Liver (tissue), 8 donors: ENCODE measurements at regions not wholly inside any gene's neighbourhood (a gene's known extent, or its start where the extent isn't known, plus 50 kb on each side); places are given as distances from the start of the nearest gene placed in this dataset.

ENCODE experiments used
- DNase-seq: peaks from one replicate; pipeline ENCODE4 v3.0.0-alpha.2; 2017; ENCODE audit warnings: low spot score
- H3K27ac ChIP-seq, 2 donors: one replicate each; pipeline ENCODE4 v1.7.0; 2013; ENCODE audit warnings: inconsistent platforms in 2 of 2, low read length in 2 of 2, control low read depth in 1 of 2, low read depth in 1 of 2, mild to moderate bottlenecking in 1 of 2
- H3K27me3 ChIP-seq, 4 donors: one replicate each; pipeline versions ENCODE4 v1.6.1 to v1.7.0; 2013; ENCODE audit warnings: low read length in 3 of 4, inconsistent platforms in 1 of 4, mild to moderate bottlenecking in 1 of 4, moderate library complexity in 1 of 4; ENCODE audit not compliant: control insufficient read depth in 4 of 4, insufficient read depth in 4 of 4
- H3K36me3 ChIP-seq, 4 donors: one replicate each; pipeline versions ENCODE4 v1.6.1 to v1.7.0; 2013; ENCODE audit warnings: low read length in 3 of 4, mild to moderate bottlenecking in 3 of 4, low read depth in 1 of 4, moderate library complexity in 1 of 4; ENCODE audit not compliant: control insufficient read depth in 4 of 4, insufficient read depth in 3 of 4
- H3K4me1 ChIP-seq, 4 donors: one replicate each; pipeline versions ENCODE4 v1.6.1 to v1.7.0; 2013; ENCODE audit warnings: low read length in 3 of 4, mild to moderate bottlenecking in 3 of 4, moderate library complexity in 1 of 4; ENCODE audit not compliant: control insufficient read depth in 4 of 4, insufficient read depth in 4 of 4
- H3K4me3 ChIP-seq, 3 donors: one replicate each; pipeline versions ENCODE4 v1.6.1 to v1.7.0; 2013; ENCODE audit warnings: low read length in 3 of 3, control low read depth in 1 of 3, low read depth in 1 of 3, mild to moderate bottlenecking in 1 of 3
- H3K9ac ChIP-seq, 2 donors: one replicate each; pipeline ENCODE4 v1.7.0; 2013; ENCODE audit warnings: low read length in 2 of 2, mild to moderate bottlenecking in 2 of 2, moderate library complexity in 2 of 2, control low read depth in 1 of 2, low read depth in 1 of 2
- H3K9me3 ChIP-seq, 4 donors: one replicate each; pipeline versions ENCODE4 v1.6.1 to v1.7.0; 2013; ENCODE audit warnings: low read length in 3 of 4; ENCODE audit not compliant: control insufficient read depth in 4 of 4
- EGR1 ChIP-seq, 2 donors: IDR thresholded peaks; 2 replicates each; pipeline ENCODE4 v1.6.1; 2016 to 2018; ENCODE audit warnings: antibody characterized with exemption in 2 of 2, low read depth in 2 of 2
- FOXA2 ChIP-seq: IDR thresholded peaks from 2 replicates; pipeline ENCODE4 v1.6.1; 2016; ENCODE audit warnings: antibody characterized with exemption
- GABPA ChIP-seq, 2 donors: IDR thresholded peaks in 1 of 2; conservative IDR thresholded peaks in 1 of 2; 2 replicates each; pipeline ENCODE4 v1.6.1; 2016; ENCODE audit warnings: antibody characterized with exemption in 2 of 2, mild to moderate bottlenecking in 1 of 2, moderate library complexity in 1 of 2
- JUND ChIP-seq, 2 donors: IDR thresholded peaks; 2 replicates each; pipeline ENCODE4 v1.6.1; 2016; ENCODE audit warnings: antibody characterized with exemption in 2 of 2
- NR2F2 ChIP-seq: IDR thresholded peaks from 2 replicates; pipeline ENCODE4 v1.6.1; 2016; ENCODE audit warnings: antibody characterized with exemption
- RAD21 ChIP-seq, 2 donors: IDR thresholded peaks; 2 replicates each; pipeline ENCODE4 v1.6.1; 2016; ENCODE audit warnings: antibody characterized with exemption in 2 of 2, mild to moderate bottlenecking in 2 of 2
- RXRA ChIP-seq, 2 donors: IDR thresholded peaks; 2 replicates each; pipeline ENCODE4 v1.6.1; 2017 to 2018; ENCODE audit warnings: antibody characterized with exemption in 2 of 2, mild to moderate bottlenecking in 1 of 2
- SP1 ChIP-seq: IDR thresholded peaks from 2 replicates; pipeline ENCODE4 v1.6.1; 2018; ENCODE audit warnings: antibody characterized with exemption, mild to moderate bottlenecking
- TAF1 ChIP-seq: conservative IDR thresholded peaks from 2 replicates; pipeline ENCODE4 v1.6.1; 2016; ENCODE audit warnings: antibody characterized with exemption, mild to moderate bottlenecking
- YY1 ChIP-seq: IDR thresholded peaks from 2 replicates; pipeline ENCODE4 v1.6.1; 2016; ENCODE audit warnings: antibody characterized with exemption, mild to moderate bottlenecking
- WGBS: extraction: QIAGEN DNeasy Blood & Tissue Kit; methylation state at CpG from one replicate; pipeline ENCODE4 v1.1.7; 2013; 5-methylcytosine and 5-hydroxymethylcytosine counted together
- TF ChIP-seq, protein P1 (sequence below): IDR thresholded peaks from 2 replicates; pipeline ENCODE4 v1.6.1; 2016; ENCODE audit warnings: antibody characterized with exemption
- TF ChIP-seq, protein P2 (sequence below): fragments of 150-350 bp; IDR thresholded peaks from 2 replicates; pipeline ENCODE4 v1.5.1; 2017; ENCODE audit warnings: improper control_type of control experiment, low read depth, low read length; ENCODE audit not compliant: missing input control
- TF ChIP-seq, protein P3 (sequence below): IDR thresholded peaks from 2 replicates; pipeline ENCODE4 v1.6.1; 2016; ENCODE audit warnings: antibody characterized with exemption
- TF ChIP-seq, protein P4 (sequence below): IDR thresholded peaks from 2 replicates; pipeline ENCODE4 v1.6.1; 2016; ENCODE audit warnings: antibody characterized with exemption
- donor health status: healthy.
- donor health status: healthy.
- donor health status: healthy.
- donor health status: healthy.
- donor health status: healthy.

DNA sequence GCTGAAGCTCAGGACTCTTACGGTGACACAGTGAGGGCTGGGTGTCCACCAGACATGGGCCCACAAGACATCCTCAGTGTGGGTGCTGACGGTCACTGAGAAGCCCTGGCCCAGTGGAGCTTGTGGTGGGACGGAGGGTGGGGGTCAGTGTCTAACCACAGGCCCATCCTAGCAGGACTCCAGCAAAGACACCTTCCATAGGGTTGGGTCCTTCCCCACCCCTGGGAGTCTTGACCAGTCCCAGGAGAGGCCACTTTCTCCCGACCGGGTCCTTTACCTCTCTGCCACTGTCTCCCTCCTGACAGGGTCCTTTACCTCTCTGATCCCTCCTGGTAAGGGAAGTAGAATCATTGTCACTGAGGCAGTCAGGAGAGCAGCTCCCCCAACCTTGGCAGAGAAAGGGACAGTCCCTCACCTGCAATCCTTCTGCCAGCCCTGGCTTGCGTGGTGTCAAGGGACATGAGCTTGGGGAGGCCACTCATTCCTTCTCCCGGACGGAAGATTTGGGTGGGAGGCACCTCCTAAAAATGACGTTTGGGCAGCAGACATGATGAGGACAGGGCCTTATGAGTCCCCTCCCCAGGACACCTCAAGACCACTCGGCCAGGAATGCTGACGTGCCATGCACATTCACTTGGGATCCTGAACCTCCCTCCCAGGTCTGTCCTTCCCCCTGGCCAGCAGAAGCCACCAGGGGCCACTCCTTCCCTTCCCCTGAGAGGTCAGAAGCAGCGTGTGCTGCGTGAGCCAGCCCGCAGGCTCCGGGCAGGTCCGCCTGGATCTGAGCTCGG is 91.5 kb upstream of the FGF3 start (continued):
- TF ChIP-seq, protein P1, sequence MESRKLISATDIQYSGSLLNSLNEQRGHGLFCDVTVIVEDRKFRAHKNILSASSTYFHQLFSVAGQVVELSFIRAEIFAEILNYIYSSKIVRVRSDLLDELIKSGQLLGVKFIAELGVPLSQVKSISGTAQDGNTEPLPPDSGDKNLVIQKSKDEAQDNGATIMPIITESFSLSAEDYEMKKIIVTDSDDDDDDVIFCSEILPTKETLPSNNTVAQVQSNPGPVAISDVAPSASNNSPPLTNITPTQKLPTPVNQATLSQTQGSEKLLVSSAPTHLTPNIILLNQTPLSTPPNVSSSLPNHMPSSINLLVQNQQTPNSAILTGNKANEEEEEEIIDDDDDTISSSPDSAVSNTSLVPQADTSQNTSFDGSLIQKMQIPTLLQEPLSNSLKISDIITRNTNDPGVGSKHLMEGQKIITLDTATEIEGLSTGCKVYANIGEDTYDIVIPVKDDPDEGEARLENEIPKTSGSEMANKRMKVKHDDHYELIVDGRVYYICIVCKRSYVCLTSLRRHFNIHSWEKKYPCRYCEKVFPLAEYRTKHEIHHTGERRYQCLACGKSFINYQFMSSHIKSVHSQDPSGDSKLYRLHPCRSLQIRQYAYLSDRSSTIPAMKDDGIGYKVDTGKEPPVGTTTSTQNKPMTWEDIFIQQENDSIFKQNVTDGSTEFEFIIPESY: no peak

DNA sequence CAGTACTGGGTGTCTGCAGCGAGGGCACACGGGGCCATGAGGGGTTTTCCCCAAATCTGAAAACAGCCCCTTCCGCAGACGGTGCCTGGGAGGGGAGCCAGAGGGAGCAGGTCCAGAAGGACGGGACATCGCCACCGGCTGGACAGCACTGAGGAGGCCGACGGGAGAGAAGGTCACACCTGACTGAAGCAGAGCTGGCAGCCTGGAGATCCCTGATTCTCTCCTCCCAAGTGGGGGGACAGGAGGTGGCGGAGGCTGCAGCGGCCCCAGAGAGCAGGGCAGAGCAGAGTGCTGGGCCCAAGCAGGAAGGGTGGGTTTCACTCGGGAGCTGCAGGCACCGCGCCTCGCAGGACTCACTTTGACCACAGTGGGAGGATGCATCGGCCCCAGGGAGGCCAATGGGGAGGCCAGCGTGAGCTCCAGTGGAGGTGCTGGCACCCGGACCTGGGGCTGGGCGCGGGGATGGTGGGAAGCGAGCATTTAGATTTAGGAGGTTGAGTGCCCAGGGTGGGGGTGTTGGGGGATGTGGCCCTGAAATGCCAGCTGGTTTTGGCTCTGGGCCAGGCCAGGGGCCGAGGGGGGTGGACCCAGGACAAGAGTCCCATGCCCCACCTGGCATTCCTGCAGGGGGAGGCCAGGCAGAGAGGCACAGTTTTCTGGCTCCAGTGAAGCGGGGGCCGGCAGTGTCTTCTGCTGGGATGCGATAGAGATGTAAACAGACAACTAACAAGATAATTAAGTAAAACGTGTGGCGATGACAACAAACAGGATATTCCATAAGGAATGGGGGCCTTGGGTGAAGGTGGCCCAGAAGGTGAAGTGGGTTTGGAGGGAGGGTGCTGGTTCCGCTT is 92.3 kb upstream of the FGF3 start:
- 63% methylated on average over 28 of the region's 28 CpGs for WGBS
- Histone ChIP-seq H3K4me1 (peaks cover 5 to 32% (median 12%) of the 10 kb centered on the region in 4 donors), H3K36me3 (no peaks in the 10 kb centered on the region), H3K27ac (no peak overlapping the region), H3K9me3 (no peaks in the 10 kb centered on the region), H3K9ac (peak overlapping the region in 1 of 2 donors; percentile 31), H3K4me3 (no peak overlapping the region), H3K27me3 (no peaks in the 10 kb centered on the region)
- no peak for DNase-seq
- TF ChIP-seq, protein P2, sequence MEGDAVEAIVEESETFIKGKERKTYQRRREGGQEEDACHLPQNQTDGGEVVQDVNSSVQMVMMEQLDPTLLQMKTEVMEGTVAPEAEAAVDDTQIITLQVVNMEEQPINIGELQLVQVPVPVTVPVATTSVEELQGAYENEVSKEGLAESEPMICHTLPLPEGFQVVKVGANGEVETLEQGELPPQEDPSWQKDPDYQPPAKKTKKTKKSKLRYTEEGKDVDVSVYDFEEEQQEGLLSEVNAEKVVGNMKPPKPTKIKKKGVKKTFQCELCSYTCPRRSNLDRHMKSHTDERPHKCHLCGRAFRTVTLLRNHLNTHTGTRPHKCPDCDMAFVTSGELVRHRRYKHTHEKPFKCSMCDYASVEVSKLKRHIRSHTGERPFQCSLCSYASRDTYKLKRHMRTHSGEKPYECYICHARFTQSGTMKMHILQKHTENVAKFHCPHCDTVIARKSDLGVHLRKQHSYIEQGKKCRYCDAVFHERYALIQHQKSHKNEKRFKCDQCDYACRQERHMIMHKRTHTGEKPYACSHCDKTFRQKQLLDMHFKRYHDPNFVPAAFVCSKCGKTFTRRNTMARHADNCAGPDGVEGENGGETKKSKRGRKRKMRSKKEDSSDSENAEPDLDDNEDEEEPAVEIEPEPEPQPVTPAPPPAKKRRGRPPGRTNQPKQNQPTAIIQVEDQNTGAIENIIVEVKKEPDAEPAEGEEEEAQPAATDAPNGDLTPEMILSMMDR: no peak
- peak in 1 of 2 donors; percentile 7 for TF ChIP-seq RAD21 (IDR thresholded peaks at IDR 0.05)

DNA sequence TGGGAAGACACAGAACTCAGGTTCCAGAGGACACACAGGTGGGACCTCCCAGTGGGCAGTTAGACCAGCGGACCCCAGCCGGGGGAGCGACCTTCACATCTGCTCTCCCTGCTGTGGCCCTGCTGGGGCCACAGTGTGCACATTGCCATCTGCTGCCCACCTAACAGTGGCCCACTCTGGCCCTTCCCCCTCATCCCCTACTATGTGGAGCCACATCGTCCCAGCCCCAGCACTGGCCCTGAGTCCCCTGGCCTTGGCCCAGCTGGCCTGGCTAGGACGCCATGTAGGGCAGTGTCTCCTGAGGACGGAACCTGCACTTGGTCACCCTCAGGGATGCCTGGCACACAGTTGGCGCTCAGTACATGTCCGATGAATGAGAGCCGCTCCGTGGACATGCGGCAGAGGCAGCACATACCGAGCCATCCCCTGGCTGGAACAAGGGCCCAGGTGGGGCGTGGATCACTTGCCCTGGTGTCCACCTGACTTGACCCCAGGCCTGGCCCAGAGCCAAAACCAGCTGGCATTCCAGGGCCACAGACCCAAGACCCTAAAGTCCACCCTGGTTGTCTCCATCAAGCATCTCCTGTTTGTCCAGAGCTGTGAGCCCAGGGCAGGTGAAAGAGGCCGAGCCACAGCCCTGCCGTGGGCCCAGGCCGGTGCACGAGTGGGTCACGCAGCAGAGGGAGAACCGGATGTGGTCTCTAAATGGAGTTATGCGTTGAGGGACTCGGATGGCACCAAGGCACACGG is 93.1 kb upstream of the FGF3 start:
- WGBS: 84% methylated on average over 22 of the region's 22 CpGs
- Histone ChIP-seq H3K9ac (no peak overlapping the region), H3K4me3 (no peak overlapping the region), H3K27ac (no peak overlapping the region), H3K27me3 (no peaks in the 10 kb centered on the region), H3K4me1 (peaks cover 5 to 37% (median 12%) of the 10 kb centered on the region in 4 donors), H3K9me3 (no peaks in the 10 kb centered on the region), H3K36me3 (no peaks in the 10 kb centered on the region)
- no peak for DNase-seq
- TF ChIP-seq, protein P2: no peak
- TF ChIP-seq RAD21 (IDR thresholded peaks at IDR 0.05) (no peak), SP1 (no peak), GABPA (IDR thresholded peaks at IDR 0.05 in 1 of 2, conservative IDR thresholded peaks at IDR 0.05 in 1 of 2) (no peak), RXRA (IDR thresholded peaks at IDR 0.05) (no peak), NR2F2 (no peak), TAF1 (no peak), EGR1 (IDR thresholded peaks at IDR 0.05; ENCODE audit: low read depth in 2 of 2) (no peak), FOXA2 (no peak), YY1 (no peak), JUND (IDR thresholded peaks at IDR 0.05) (no peak)
- TF ChIP-seq, protein P3, sequence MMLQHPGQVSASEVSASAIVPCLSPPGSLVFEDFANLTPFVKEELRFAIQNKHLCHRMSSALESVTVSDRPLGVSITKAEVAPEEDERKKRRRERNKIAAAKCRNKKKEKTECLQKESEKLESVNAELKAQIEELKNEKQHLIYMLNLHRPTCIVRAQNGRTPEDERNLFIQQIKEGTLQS: no peak
- TF ChIP-seq, protein P1: no peak
- TF ChIP-seq, protein P4, sequence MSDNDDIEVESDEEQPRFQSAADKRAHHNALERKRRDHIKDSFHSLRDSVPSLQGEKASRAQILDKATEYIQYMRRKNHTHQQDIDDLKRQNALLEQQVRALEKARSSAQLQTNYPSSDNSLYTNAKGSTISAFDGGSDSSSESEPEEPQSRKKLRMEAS: no peak
